Stomach (tissue), 8 donors: ENCODE measurements at regions not wholly inside any gene's neighbourhood (a gene's known extent, or its start where the extent isn't known, plus 50 kb on each side); places are given as distances from the start of the nearest gene placed in this dataset.

Experiments
- DNase-seq, 2 donors: peaks; one replicate each; pipeline versions ENCODE4 v3.0.0 to v3.0.0-alpha.2; 2013 to 2019
- H3K27ac ChIP-seq, 5 donors: fragments of 200-600 bp in 4 of 5; sonication (generic) in 4 of 5; one replicate each; pipeline ENCODE4 v1.5.1; 2013 to 2019; ENCODE audit warnings: mild to moderate bottlenecking in 1 of 5, moderate library complexity in 1 of 5
- H3K27me3 ChIP-seq, 3 donors: fragments of 200-600 bp; sonication (generic); one replicate each; pipeline ENCODE4 v1.5.1; 2017 to 2019; ENCODE audit warnings: mixed run types in 1 of 3
- H3K36me3 ChIP-seq, 4 donors: fragments of 200-600 bp; sonication (generic); 1 replicate in 3 of 4; 2 replicates in 1 of 4; pipeline ENCODE4 v1.5.1; 2016 to 2019
- H3K4me1 ChIP-seq, 4 donors: fragments of 200-600 bp; sonication (generic); one replicate each; pipeline ENCODE4 v1.5.1; 2016 to 2019
- H3K4me3 ChIP-seq, 4 donors: fragments of 200-600 bp; sonication (generic) in 3 of 4; one replicate each; pipeline ENCODE4 v1.5.1; 2016 to 2019; ENCODE audit warnings: mild to moderate bottlenecking in 1 of 4
- H3K9me3 ChIP-seq, 4 donors: fragments of 200-600 bp; sonication (generic); one replicate each; pipeline ENCODE4 v1.5.1; 2016 to 2019
- CTCF ChIP-seq, 7 experiments: fragments of 450-650 bp in 4 of 7; fragments of 200-600 bp in 3 of 7; sonication (generic) in 3 of 7; IDR thresholded peaks; one replicate each; pipeline ENCODE4 v1.5.1; 2016 to 2019; ENCODE audit warnings: antibody characterized with exemption in 7 of 7, control low read depth in 2 of 7, mild to moderate bottlenecking in 1 of 7
- EP300 ChIP-seq: sonication (generic); formaldehyde crosslinking; IDR thresholded peaks from one replicate; pipeline ENCODE4 v1.6.1; 2017; ENCODE audit warnings: antibody characterized with exemption
- POLR2A ChIP-seq, 4 donors: fragments of 450-650 bp; IDR thresholded peaks; one replicate each; pipeline ENCODE4 v1.6.1; 2016; ENCODE audit warnings: antibody characterized with exemption in 4 of 4, control low read depth in 2 of 4, mild to moderate bottlenecking in 1 of 4, moderate library complexity in 1 of 4
- POLR2AphosphoS5 ChIP-seq, 3 donors: sonication (generic); formaldehyde crosslinking; IDR thresholded peaks; one replicate each; pipeline ENCODE4 v1.6.1; 2016; ENCODE audit warnings: antibody characterized with exemption in 3 of 3
- WGBS, 5 donors: extraction: QIAGEN DNeasy Blood & Tissue Kit in 3 of 5; methylation state at CpG; one replicate each; pipeline versions ENCODE4 v1.1.5 to v1.1.7; 2013 to 2018; 5-methylcytosine and 5-hydroxymethylcytosine counted together
- intact Hi-C: fragments of 100-400 bp; cut with DNase I; formaldehyde crosslinking; loops from one replicate; pipeline ENCODE4 v1.15.1; 2023; ENCODE audit warnings: low total_unique reads
- donor health status: healthy with polysubstance abuse.
- donor health status: Bipolar disorder and iron deficiency.
- donor health status: healthy.

DNA sequence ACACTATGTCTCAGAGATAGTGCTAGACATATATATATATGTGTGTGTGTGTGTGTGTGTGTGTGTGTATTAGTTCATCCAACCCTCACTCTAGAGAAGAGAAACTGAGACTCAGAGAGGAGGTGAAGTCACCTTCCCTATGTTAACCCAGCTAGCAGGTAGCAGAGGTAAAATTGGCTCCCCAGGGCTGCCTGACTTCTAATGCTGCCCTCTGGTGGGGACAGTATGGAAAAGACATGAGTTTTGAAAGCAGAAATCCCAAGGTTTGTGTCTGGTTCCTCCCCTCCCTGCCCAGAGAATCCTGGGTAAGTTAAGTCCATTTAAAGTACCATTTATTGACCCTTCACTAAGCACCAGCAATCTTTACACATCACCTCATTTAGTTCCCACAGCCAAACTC is 137.7 kb downstream of the THNSL2 start:
- H3K4me3 ChIP-seq = no peak overlapping the region
- H3K4me1 ChIP-seq = no peaks in the 10 kb centered on the region
- TF ChIP-seq EP300 = no peak
- TF ChIP-seq POLR2A (IDR thresholded peaks at IDR 0.05) = no peak
- no peak for TF ChIP-seq CTCF (IDR thresholded peaks at IDR 0.05)
- no peak for TF ChIP-seq POLR2AphosphoS5 (IDR thresholded peaks at IDR 0.05)
- no peaks in the 10 kb centered on the region for H3K36me3 ChIP-seq
- no peaks in the 10 kb centered on the region for H3K27me3 ChIP-seq
- H3K27ac ChIP-seq = no peak overlapping the region
- intact Hi-C loops = no loop called here
- peaks cover 0 to 21% (median 15%) of the 10 kb centered on the region in 4 donors for H3K9me3 ChIP-seq
- no peak for DNase-seq

DNA sequence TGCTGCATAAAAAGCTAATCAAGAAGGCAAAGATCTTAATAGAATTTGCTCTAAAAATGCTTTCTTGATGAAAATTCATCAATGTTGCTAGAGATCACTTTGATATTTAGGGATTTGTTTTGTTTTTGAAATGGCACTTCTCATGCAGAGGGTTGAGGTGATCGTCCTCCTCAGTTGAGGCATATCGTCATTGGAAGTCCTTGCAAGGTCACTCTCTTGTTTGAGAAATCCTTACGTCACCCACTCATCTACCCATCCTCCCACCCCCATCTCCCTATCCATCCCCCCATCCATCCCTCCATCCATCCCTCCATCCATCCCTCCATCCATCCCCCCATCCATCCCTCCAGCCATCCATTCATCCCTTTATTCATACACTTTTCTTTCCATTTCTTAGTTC is 133.7 kb downstream of the THNSL2 start:
- 85 to 97% (median 91%) methylated on average over 3 of the region's 3 CpGs for WGBS, 5 donors
- DNase-seq = no peak
- Histone ChIP-seq H3K36me3 (no peaks in the 10 kb centered on the region), H3K9me3 (peaks cover 0 to 15% (median 6%) of the 10 kb centered on the region in 4 donors), H3K4me3 (no peak overlapping the region), H3K27ac (no peak overlapping the region), H3K4me1 (no peaks in the 10 kb centered on the region), H3K27me3 (no peaks in the 10 kb centered on the region)
- no peak for TF ChIP-seq CTCF (IDR thresholded peaks at IDR 0.05)
- no peak for TF ChIP-seq POLR2A (IDR thresholded peaks at IDR 0.05)
- TF ChIP-seq POLR2AphosphoS5 (IDR thresholded peaks at IDR 0.05) = no peak
- no peak for TF ChIP-seq EP300
- intact Hi-C loops = no loop called here

GRCh38 chr2:88296247-88296646 is 126.1 kb downstream of the THNSL2 start:
- 82 to 91% (median 90%) methylated on average over 2 of the region's 2 CpGs for WGBS, 5 donors
- H3K9me3 ChIP-seq = peaks cover 0 to 7% (median 3%) of the 10 kb centered on the region in 4 donors
- H3K36me3 ChIP-seq = no peaks in the 10 kb centered on the region
- no peak overlapping the region for H3K27ac ChIP-seq
- H3K27me3 ChIP-seq = no peaks in the 10 kb centered on the region
- no peak for DNase-seq
- intact Hi-C loops = no loop called here
- TF ChIP-seq POLR2A (IDR thresholded peaks at IDR 0.05) (no peak), POLR2AphosphoS5 (IDR thresholded peaks at IDR 0.05) (no peak), CTCF (IDR thresholded peaks at IDR 0.05) (no peak), EP300 (no peak)
- H3K4me1 ChIP-seq = no peaks in the 10 kb centered on the region
- no peak overlapping the region for H3K4me3 ChIP-seq

DNA sequence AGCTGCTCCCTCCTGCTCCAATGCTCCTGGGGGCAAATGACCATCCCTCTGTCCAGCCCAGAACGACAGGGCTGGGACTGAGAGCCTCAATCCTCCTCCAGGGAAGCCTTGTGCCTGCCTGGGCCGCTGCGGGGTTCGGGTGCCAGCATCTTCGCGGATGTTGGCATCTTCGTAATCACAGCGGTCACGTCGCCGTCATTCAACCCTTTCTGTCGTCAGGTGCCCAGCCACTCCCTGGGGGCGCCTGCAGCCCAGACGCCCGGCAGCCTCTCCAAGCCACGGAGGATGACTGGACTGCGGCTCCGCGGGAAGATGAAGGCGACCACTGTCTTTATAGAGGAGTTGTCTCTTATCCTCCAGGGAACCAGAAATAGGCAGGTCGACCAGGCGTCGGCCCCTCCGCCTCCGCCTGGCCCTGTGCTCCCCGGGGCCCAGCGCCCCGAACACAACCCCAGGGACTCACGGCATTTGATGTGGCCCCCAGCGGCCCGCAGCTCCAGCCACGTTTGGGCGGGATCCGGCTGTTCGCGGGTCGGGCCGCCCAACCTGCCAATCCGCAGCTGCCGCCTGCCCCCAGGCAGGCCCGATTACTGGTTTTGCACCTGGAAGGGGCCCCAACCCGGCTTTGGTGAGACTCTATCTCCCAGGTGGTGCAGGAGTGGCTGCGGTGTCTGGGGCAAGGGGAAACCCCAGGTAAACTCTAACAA is 113.9 kb downstream of the THNSL2 start:
- intact Hi-C loops = no loop called here
- H3K4me3 ChIP-seq = no peak overlapping the region
- no peaks in the 10 kb centered on the region for H3K4me1 ChIP-seq
- DNase-seq = no peak
- TF ChIP-seq POLR2AphosphoS5 (IDR thresholded peaks at IDR 0.05) (no peak), EP300 (no peak), POLR2A (IDR thresholded peaks at IDR 0.05) (no peak), CTCF (IDR thresholded peaks at IDR 0.05) (no peak)
- no peaks in the 10 kb centered on the region for H3K9me3 ChIP-seq
- WGBS, 5 donors = 28 to 56% (median 39%) methylated on average over 14 to 43 of the region's 43 CpGs
- H3K27me3 ChIP-seq = peaks cover 0 to 18% (median 4%) of the 10 kb centered on the region in 3 donors
- H3K36me3 ChIP-seq = no peaks in the 10 kb centered on the region
- no peak overlapping the region for H3K27ac ChIP-seq
